ENCODE measurements at regions not wholly inside any gene's neighbourhood (a gene's known extent, or its start where the extent isn't known, plus 50 kb on each side); places are given as distances from the start of the nearest gene placed in this dataset.

DNA sequence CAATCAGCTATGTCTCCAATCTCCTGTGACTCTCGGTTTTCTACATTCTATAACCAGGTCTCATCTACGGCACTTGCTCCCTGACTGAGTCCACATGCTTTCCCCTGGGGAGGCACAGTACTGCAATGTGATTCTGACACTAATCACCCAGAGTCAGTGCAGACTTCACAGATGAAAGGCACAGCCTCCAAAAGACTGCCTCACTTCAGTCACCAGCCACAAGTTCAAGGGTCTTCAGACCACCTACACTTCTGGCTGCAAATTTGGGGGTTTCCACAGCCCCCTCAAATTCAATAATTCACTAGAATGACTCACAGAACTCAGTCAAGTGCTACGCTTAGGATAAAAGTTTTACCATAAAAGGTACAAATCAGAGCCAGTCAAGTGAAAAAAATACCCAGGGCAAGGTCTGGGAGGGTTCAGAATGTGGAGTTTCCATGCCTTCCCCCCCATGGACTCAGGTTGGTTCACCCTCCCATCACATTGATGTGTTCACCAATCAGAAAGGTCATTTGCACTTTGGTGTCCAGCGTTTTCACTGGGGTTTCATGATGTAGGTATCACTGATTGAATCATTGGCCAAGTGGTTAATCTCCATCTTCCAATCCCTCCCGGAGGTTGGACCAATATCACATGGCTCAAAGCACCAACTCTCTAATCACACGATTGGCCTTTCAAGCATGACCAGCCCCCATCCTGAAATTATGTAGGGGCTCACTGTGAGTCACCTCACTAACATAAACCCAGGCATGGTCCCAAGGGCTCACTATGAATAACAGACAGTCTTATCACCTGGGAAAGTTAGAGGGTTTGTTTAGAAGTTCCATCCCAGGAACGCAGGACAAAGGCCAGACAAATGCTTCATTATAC lies 182.9 kb upstream of the CAMK1G start:
- Histone ChIP-seq H3K36me3 (ENCODE audit: insufficient read depth, low read length) (no peaks in the 10 kb centered on the region), H3K9me3 (ENCODE audit: control insufficient read depth, insufficient read depth, low read length) (no peaks in the 10 kb centered on the region), H3K4me1 (ENCODE audit: insufficient read depth, low read length) (peaks cover 61% of the 10 kb centered on the region), H3K9ac (ENCODE audit: low read depth, low read length) (no peak overlapping the region)

DNA sequence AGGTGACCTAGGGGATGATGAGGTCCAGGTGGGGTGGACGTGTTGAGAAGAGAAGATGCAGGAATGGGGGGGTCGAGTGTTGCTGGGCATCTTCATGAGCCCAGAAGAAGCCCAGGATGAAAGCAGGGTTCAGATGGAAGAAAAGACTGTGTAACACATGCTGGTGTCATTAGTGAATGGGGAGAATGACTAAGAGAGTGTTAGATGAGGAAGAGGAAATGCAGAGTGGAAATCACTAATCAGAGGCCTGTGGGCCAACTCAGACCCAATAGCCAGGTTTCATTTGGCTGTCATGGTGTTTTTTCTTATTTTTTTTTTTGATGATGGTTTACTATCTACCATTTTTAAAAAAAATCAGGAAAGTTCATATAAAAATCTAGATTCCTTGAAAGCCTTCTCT lies 180.8 kb upstream of the CAMK1G start:
- Histone ChIP-seq H3K36me3 (ENCODE audit: insufficient read depth, low read length) (no peaks in the 10 kb centered on the region), H3K9ac (ENCODE audit: low read depth, low read length) (no peak overlapping the region), H3K9me3 (ENCODE audit: control insufficient read depth, insufficient read depth, low read length) (no peaks in the 10 kb centered on the region), H3K4me1 (ENCODE audit: insufficient read depth, low read length) (peaks cover 62% of the 10 kb centered on the region)

DNA sequence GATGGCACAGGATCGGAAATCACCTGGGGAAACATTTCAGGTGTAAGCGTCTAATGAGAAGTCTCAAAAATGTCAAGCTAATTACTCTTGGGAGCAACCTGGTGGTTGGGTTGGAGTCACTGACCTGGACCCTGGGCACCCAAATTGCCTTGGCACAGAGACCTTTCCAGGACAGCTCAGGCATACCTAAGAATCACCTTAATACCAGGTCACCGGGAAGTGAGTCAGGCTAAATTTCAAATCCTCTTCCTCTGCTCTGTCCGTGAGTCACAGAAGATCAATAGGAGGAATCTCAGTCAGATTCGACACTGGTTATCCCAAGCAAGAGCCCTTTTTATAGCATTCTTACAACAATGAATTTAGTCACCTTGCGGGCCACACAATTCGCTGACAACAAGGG lies 179.6 kb upstream of the CAMK1G start:
- no peaks in the 10 kb centered on the region for H3K36me3 ChIP-seq (ENCODE audit: insufficient read depth, low read length)
- no peaks in the 10 kb centered on the region for H3K9me3 ChIP-seq (ENCODE audit: control insufficient read depth, insufficient read depth, low read length)
- H3K9ac ChIP-seq (ENCODE audit: low read depth, low read length): no peak overlapping the region
- H3K4me1 ChIP-seq (ENCODE audit: insufficient read depth, low read length): peaks cover 50% of the 10 kb centered on the region

DNA sequence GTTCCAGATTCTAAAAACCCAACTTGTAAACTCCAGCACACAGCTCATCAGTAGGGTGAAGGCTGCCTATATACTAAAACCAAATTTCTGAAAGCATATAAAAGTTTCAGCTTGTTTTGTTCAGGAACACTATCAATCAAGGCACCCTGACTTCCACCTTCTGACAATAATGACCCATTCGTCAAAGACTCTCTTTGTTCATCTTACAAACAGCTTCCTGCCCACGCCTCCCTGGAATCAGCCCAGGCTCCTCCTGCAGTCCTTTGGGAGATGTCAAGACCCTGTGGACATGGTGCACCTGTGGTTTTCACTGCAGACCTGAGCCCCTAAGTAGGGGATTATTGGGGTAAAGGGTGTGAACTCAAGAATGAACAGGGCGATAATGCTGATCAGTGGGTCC lies 178.9 kb upstream of the CAMK1G start:
- Histone ChIP-seq H3K4me1 (ENCODE audit: insufficient read depth, low read length) (peaks cover 44% of the 10 kb centered on the region), H3K9ac (ENCODE audit: low read depth, low read length) (no peak overlapping the region)

DNA sequence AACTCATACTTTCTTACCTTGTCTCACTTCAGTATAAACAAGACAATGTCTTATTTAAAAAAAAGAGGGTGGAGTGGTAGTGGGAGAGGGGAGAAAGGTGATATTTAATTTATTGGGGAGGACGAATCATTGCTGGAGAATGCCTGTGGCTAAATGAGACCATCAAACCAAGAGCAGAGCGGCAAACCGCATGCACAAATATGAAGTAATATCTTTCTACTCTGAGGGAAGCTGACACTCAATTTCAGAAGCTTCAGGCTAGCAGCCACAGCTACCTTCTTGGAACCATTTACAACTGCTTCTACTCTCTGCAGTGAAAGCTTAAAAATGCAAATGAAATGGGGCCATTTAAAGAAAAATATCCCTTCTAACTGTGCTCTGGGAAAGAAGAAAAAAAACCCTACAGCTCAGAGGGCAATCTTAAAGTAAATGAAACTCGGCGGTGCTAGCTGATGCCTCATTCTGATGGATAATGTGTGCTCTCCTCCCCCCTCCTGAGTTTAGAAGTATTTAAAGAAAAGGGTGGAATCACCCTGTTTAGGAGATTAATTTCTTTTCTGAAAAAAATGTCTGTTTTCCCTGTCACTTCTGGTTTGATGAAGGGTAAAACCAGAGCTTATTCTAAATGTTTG lies 178.2 kb upstream of the CAMK1G start:
- Histone ChIP-seq H3K4me1 (ENCODE audit: insufficient read depth, low read length) (peaks cover 40% of the 10 kb centered on the region), H3K36me3 (ENCODE audit: insufficient read depth, low read length) (no peaks in the 10 kb centered on the region), H3K9me3 (ENCODE audit: control insufficient read depth, insufficient read depth, low read length) (no peaks in the 10 kb centered on the region), H3K9ac (ENCODE audit: low read depth, low read length) (peak overlapping the region; percentile 22; the same call in 1 of the 2 replicates)

More for the DNA sequence above, 178.9 kb upstream of the CAMK1G start:
- no peaks in the 10 kb centered on the region for H3K36me3 ChIP-seq (ENCODE audit: insufficient read depth, low read length)
- no peaks in the 10 kb centered on the region for H3K9me3 ChIP-seq (ENCODE audit: control insufficient read depth, insufficient read depth, low read length)

DNA sequence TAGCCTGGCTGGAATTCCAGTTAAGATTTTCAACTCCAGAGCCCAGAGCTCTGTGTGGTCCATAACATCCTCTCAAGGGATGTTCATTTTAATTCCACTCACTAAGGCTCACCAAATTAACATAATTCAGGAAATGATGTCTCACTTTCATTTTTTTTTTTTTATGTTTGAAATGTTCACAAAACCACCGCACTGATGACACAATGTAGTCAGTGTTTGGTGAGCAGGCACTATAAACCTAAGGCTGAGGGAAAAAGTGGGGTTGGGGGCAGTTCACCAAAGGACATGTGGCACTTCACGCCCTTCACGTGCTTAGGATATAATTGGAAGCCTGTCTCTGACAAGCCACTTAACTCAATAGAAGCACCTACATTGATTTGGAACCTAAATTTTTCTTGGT lies 177.3 kb upstream of the CAMK1G start:
- Histone ChIP-seq H3K9ac (ENCODE audit: low read depth, low read length) (no peak overlapping the region), H3K9me3 (ENCODE audit: control insufficient read depth, insufficient read depth, low read length) (no peaks in the 10 kb centered on the region), H3K4me1 (ENCODE audit: insufficient read depth, low read length) (peaks cover 41% of the 10 kb centered on the region), H3K36me3 (ENCODE audit: insufficient read depth, low read length) (no peaks in the 10 kb centered on the region)

DNA sequence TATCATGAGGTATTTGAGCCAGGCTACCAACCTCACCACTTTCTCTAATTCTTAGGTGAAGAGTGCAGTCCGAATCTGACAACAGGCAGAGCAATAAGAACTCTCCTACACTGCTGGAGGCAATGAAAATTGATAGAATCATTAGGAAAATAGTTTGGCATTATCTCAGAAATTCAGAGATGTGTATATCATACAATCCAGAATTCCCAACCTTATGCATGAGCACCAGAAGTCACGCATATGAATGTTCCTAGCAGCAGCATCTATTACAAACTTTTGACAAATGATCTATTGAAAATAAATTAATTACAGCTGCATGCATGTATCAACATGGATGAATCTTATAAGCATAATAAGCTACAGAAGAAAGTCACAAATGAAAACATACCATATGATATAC lies 176.9 kb upstream of the CAMK1G start:
- Histone ChIP-seq H3K9me3 (ENCODE audit: control insufficient read depth, insufficient read depth, low read length) (no peaks in the 10 kb centered on the region), H3K4me1 (ENCODE audit: insufficient read depth, low read length) (peaks cover 41% of the 10 kb centered on the region), H3K9ac (ENCODE audit: low read depth, low read length) (no peak overlapping the region), H3K36me3 (ENCODE audit: insufficient read depth, low read length) (no peaks in the 10 kb centered on the region)

DNA sequence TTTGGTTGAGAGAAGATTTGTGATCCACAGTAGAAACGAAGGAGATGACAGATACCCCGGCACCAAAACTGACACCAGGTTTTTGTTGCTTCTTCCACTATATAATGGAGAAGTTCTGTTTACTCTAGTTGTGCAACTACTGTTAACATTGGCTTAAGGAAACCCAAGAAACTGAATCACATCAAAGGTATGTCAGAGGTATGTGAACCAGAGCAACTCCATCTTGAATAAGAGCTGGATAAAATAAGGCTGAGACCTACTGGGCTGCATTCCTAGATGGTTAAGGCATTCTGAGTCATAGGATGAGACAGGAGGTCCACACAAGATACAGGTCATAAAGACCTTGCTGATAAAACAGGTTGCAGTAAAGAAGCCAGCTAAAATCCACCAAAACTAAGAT lies 173.7 kb upstream of the CAMK1G start:
- Histone ChIP-seq H3K9ac (ENCODE audit: low read depth, low read length) (no peak overlapping the region), H3K4me1 (ENCODE audit: insufficient read depth, low read length) (peaks cover 40% of the 10 kb centered on the region)

DNA sequence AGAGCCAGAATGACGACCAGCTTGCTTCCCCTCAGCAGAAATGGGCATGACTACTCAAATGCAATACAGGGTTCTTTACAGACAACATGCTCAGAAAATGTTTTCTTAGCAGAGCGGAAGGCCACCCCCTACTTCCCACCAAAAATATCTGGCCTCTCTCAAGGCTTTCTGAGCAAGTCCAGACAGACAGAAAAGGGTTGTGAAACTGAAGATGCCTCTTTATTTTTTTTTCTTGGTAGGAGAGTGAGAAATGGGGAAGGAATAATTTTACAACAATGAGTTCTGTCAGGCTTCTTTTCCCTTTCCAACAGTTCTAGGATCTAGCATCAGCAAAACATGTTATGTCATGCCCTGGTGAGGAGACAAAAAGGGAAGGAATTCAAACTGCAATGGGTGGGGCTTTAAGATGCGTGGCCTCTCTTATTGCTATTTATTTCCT lies 172.0 kb upstream of the CAMK1G start:
- H3K4me1 ChIP-seq (ENCODE audit: insufficient read depth, low read length): peaks cover 37% of the 10 kb centered on the region

More for the DNA sequence above, 173.7 kb upstream of the CAMK1G start:
- Histone ChIP-seq H3K9me3 (ENCODE audit: control insufficient read depth, insufficient read depth, low read length) (no peaks in the 10 kb centered on the region), H3K36me3 (ENCODE audit: insufficient read depth, low read length) (no peaks in the 10 kb centered on the region)

DNA sequence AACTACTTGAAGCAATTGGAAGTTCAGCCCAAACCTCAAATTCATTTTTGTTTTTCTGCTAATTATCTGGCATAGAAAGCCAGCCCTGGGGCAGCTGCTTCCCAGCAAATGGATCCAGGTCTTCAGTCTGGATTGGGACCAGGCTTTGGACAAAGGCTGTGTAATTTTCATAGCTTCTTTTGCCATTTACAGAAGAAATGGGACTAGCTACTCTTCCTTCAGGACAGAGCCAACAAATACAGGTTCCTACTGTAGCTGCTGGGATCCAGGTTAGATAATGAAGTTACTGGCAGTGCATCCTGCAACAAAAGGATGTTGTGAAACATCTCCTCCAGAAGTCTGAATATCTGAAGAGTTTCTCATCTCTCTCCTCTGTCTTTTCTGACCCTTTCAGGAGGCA lies 171.5 kb upstream of the CAMK1G start:
- Histone ChIP-seq H3K36me3 (ENCODE audit: insufficient read depth, low read length) (no peaks in the 10 kb centered on the region), H3K4me1 (ENCODE audit: insufficient read depth, low read length) (peaks cover 38% of the 10 kb centered on the region), H3K9me3 (ENCODE audit: control insufficient read depth, insufficient read depth, low read length) (no peaks in the 10 kb centered on the region), H3K9ac (ENCODE audit: low read depth, low read length) (no peak overlapping the region)

More for the DNA sequence above, 172.0 kb upstream of the CAMK1G start:
- Histone ChIP-seq H3K9ac (ENCODE audit: low read depth, low read length) (peak overlapping the region; percentile 5; the same call in 1 of the 2 replicates), H3K36me3 (ENCODE audit: insufficient read depth, low read length) (no peaks in the 10 kb centered on the region), H3K9me3 (ENCODE audit: control insufficient read depth, insufficient read depth, low read length) (no peaks in the 10 kb centered on the region)

DNA sequence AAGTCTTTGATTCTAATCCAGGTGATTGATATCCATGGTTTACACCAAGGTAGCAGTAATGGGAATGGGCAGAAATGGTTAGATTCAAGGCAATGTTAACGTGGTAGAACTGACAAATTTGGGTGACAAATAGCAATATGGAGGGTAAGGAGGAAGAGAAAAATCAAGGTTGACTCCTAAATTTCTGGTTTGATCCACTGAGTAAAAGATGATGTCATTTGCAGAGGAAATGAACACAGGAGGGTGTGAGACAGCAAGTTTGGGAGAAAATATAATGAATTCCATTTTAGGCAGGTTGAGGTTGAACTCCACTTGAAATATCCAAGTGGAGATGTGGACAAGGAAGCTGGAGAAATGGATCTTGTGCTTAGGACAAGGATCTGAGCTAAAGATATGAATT lies 170.9 kb upstream of the CAMK1G start:
- no peak overlapping the region for H3K9ac ChIP-seq (ENCODE audit: low read depth, low read length)
- H3K4me1 ChIP-seq (ENCODE audit: insufficient read depth, low read length): peaks cover 38% of the 10 kb centered on the region
- H3K9me3 ChIP-seq (ENCODE audit: control insufficient read depth, insufficient read depth, low read length): no peaks in the 10 kb centered on the region
- no peaks in the 10 kb centered on the region for H3K36me3 ChIP-seq (ENCODE audit: insufficient read depth, low read length)

DNA sequence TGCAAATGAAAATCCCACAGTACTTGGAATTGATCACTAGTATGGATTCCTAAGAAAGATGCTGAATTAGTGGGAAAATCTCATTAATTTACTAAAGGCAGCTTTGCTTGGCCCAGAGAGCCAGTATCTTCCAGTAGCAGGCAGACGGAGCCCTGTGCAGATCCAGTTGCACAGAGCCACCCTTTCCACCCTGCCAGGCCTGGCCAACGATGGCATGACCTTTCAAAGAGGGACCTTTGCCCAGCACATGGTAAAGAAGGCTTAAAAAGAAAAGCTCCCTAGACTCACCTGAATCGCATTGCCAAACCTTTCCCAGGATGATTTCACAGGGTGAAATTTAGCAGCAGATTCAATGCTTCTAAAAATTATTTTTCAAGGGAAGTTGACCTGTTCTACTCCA lies 170.5 kb upstream of the CAMK1G start:
- H3K36me3 ChIP-seq (ENCODE audit: insufficient read depth, low read length): no peaks in the 10 kb centered on the region
- no peak overlapping the region for H3K9ac ChIP-seq (ENCODE audit: low read depth, low read length)
- H3K9me3 ChIP-seq (ENCODE audit: control insufficient read depth, insufficient read depth, low read length): no peaks in the 10 kb centered on the region
- peaks cover 38% of the 10 kb centered on the region for H3K4me1 ChIP-seq (ENCODE audit: insufficient read depth, low read length)

DNA sequence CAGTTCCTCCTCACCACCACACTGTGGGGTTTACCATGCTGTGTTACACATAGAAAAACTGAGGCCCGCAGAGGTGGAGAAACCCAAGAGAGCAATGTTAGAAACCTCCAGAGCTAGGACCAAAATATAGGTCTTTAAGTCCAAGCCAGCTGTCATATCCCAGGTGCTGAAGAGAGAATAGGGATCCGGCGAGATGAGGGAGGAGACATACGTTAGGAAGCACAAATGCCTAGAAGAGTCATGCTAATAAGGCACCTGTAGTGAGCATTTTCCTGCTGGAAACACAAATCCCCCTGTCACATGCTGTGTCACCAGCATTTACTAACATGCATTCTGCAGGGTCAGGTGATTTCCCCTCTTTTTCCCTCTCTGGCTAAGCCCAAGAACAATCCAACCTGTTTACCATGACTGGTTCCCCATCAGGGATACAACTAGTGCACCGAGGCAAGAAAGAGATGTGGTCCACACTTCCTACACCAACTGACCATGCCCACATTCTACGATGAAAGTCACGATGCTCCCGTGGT lies 168.6 kb upstream of the CAMK1G start:
- peaks cover 38% of the 10 kb centered on the region for H3K4me1 ChIP-seq (ENCODE audit: insufficient read depth, low read length)
- no peak overlapping the region for H3K9ac ChIP-seq (ENCODE audit: low read depth, low read length)
- H3K36me3 ChIP-seq (ENCODE audit: insufficient read depth, low read length): no peaks in the 10 kb centered on the region
- no peaks in the 10 kb centered on the region for H3K9me3 ChIP-seq (ENCODE audit: control insufficient read depth, insufficient read depth, low read length)

DNA sequence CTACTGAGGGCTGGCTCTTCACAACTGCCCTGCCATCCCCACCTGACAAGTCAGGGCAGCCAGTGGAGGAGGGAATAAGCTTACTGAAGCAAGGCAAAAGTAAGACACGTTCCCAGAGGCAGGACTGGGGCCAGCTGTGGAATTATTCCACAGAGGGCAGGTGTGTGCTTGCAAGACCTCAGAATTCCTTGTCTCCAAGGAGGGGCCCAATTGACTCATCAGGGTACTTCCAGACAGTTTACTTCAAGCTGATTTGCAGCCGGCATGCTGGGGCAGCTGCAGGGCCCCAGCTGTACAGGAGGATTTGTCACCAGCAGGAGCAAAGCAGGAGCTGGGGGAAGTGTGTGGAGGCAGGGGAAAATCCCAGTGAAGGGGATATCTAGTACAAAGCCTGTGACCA lies 167.5 kb upstream of the CAMK1G start:
- Histone ChIP-seq H3K36me3 (ENCODE audit: insufficient read depth, low read length) (no peaks in the 10 kb centered on the region), H3K9me3 (ENCODE audit: control insufficient read depth, insufficient read depth, low read length) (no peaks in the 10 kb centered on the region), H3K9ac (ENCODE audit: low read depth, low read length) (no peak overlapping the region), H3K4me1 (ENCODE audit: insufficient read depth, low read length) (peaks cover 37% of the 10 kb centered on the region)

DNA sequence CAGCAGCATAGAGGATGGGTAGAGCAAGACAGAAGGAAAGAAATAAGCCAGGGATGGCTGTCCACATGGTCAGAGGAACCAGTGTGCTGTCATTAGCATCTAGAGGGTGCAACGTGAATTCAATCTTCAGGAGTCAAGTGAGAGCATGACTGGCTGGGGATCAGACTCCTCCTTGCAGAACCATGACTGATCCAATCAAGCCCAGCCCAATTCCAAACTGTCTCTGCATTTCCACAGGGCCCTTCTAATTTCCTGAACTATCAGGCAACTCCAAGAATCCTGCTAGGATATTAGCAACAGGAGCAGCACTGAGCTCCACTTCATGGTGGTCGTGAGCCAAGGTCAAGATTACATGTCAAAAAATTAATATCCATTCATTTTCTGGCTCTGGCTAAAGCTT lies 166.8 kb upstream of the CAMK1G start:
- Histone ChIP-seq H3K36me3 (ENCODE audit: insufficient read depth, low read length) (no peaks in the 10 kb centered on the region), H3K9me3 (ENCODE audit: control insufficient read depth, insufficient read depth, low read length) (no peaks in the 10 kb centered on the region), H3K4me1 (ENCODE audit: insufficient read depth, low read length) (peaks cover 36% of the 10 kb centered on the region), H3K9ac (ENCODE audit: low read depth, low read length) (no peak overlapping the region)

All from ES-I3 (cell line).